MCF 10A (cell line): ENCODE measurements at regions not wholly inside any gene's neighbourhood (a gene's known extent, or its start where the extent isn't known, plus 50 kb on each side); places are given as distances from the start of the nearest gene placed in this dataset.

Experiments
- BruUV-seq: library from RNA; stranded (reverse); fragments of 400-500 nt; replicated peaks from 2 replicates; lab custom pipeline; 2021; lab: Mats Ljungman, UMichigan
- CTCF ChIA-PET: fragments of 300-600 bp; sonication (Branson Sonifier 250); formaldehyde crosslinking; extraction: SDS; loops from one replicate; lab custom pipeline; 2021; ENCODE audit warnings: antibody characterized with exemption, inconsistent platforms; lab: Yijun Ruan, JAX
- POLR2A ChIA-PET: fragments of 300-600, 350-650 bp; sonication (Branson Sonifier 250); formaldehyde crosslinking; extraction: SDS; loops from one replicate; lab custom pipeline; 2020; ENCODE audit warnings: antibody characterized with exemption, inconsistent platforms; lab: Yijun Ruan, JAX
- DNase-seq: peaks from one replicate; pipeline ENCODE4 v3.0.0-alpha.2; 2018; ENCODE audit not compliant: unreplicated experiment
- H3K27ac Mint-ChIP-seq: one replicate; pipeline ENCODE4 v1.8.0; 2022; ENCODE audit warnings: mild to moderate bottlenecking, low read depth, mixed read lengths; ENCODE audit not compliant: unreplicated experiment
- H3K27me3 Mint-ChIP-seq: one replicate; pipeline ENCODE4 v1.8.0; 2022; ENCODE audit warnings: mixed read lengths; ENCODE audit not compliant: insufficient read depth, unreplicated experiment
- H3K36me3 Mint-ChIP-seq: one replicate; pipeline ENCODE4 v1.8.0; 2022; ENCODE audit warnings: mild to moderate bottlenecking, moderate library complexity, mixed read lengths; ENCODE audit not compliant: insufficient read depth, unreplicated experiment
- H3K4me1 Mint-ChIP-seq: one replicate; pipeline ENCODE4 v1.8.0; 2022; ENCODE audit warnings: mixed read lengths; ENCODE audit not compliant: insufficient read depth, unreplicated experiment
- H3K4me3 Mint-ChIP-seq: one replicate; pipeline ENCODE4 v1.8.0; 2022; ENCODE audit warnings: mild to moderate bottlenecking, moderate library complexity, mixed read lengths; ENCODE audit not compliant: unreplicated experiment
- H3K9me3 Mint-ChIP-seq: one replicate; pipeline ENCODE4 v1.8.0; 2022; ENCODE audit warnings: mixed read lengths; ENCODE audit not compliant: unreplicated experiment
- CTCF ChIP-seq: fragments of 200-600 bp; IDR thresholded peaks from one replicate; pipeline ENCODE4 v1.8.0; 2022; ENCODE audit warnings: antibody characterized with exemption, mild to moderate bottlenecking; ENCODE audit not compliant: unreplicated experiment
- intact Hi-C: fragments of 100-400 bp; cut with micrococcal nuclease; formaldehyde crosslinking; loops from 2 replicates; pipeline ENCODE4 v1.14.1; 2022

GRCh38 chr12:97182769-97183168 is 275.7 kb downstream of the NEDD1 start:
- no TSS peak for BruUV-seq
- H3K27ac Mint-ChIP-seq, result no peak overlapping the region

GRCh38 chr12:97184127-97184773 is 277.2 kb downstream of the NEDD1 start:
- no TSS peak for BruUV-seq
- ChIA-PET POLR2A (no interaction called here), CTCF (interaction anchor here (0.6 kb wide), 1 partner anchor 106 kb away, joined by 3 read pairs; no protein-coding TSS in a partner anchor)
- no peak for TF ChIP-seq CTCF
- intact Hi-C loops, result no loop called here
- Mint-ChIP-seq H3K27ac (no peak overlapping the region), H3K9me3 (peaks cover 14% of the 10 kb centered on the region), H3K27me3 (no peaks in the 10 kb centered on the region), H3K4me1 (no peaks in the 10 kb centered on the region), H3K36me3 (no peaks in the 10 kb centered on the region), H3K4me3 (no peak overlapping the region)
- no peak for DNase-seq

More at GRCh38 chr12:97182769-97183168, 275.7 kb downstream of the NEDD1 start:
- no peak for DNase-seq
- ChIA-PET POLR2A (no interaction called here), CTCF (no interaction called here)
- intact Hi-C loops, result no loop called here
- Mint-ChIP-seq H3K9me3 (peaks cover 12% of the 10 kb centered on the region), H3K4me1 (no peaks in the 10 kb centered on the region), H3K36me3 (no peaks in the 10 kb centered on the region), H3K4me3 (no peak overlapping the region), H3K27me3 (no peaks in the 10 kb centered on the region)
- TF ChIP-seq CTCF, result no peak

GRCh38 chr12:97185567-97185966 is 277.0 kb upstream of the RMST start:
- H3K4me1 Mint-ChIP-seq, result no peaks in the 10 kb centered on the region
- H3K9me3 Mint-ChIP-seq, result peaks cover 14% of the 10 kb centered on the region
- no peak for DNase-seq
- H3K36me3 Mint-ChIP-seq, result no peaks in the 10 kb centered on the region
- POLR2A ChIA-PET, result interaction anchor here (0.6 kb wide), 1 partner anchor 563 kb away, joined by 3 read pairs; no protein-coding TSS in a partner anchor
- CTCF ChIA-PET, result no interaction called here
- no peaks in the 10 kb centered on the region for H3K27me3 Mint-ChIP-seq
- intact Hi-C loops, result no loop called here
- no peak overlapping the region for H3K27ac Mint-ChIP-seq
- H3K4me3 Mint-ChIP-seq, result no peak overlapping the region
- no TSS peak for BruUV-seq
- no peak for TF ChIP-seq CTCF

GRCh38 chr12:97194546-97194945 is 268.1 kb upstream of the RMST start:
- Mint-ChIP-seq H3K27ac (no peak overlapping the region), H3K4me1 (no peaks in the 10 kb centered on the region), H3K9me3 (no peaks in the 10 kb centered on the region), H3K27me3 (no peaks in the 10 kb centered on the region), H3K36me3 (no peaks in the 10 kb centered on the region), H3K4me3 (no peak overlapping the region)
- BruUV-seq, result no TSS peak
- POLR2A ChIA-PET, result no interaction called here
- CTCF ChIA-PET, result no interaction called here
- no peak for DNase-seq
- intact Hi-C loops, result no loop called here
- TF ChIP-seq CTCF, result no peak
